ENCODE measurements at regions not wholly inside any gene's neighbourhood (a gene's known extent, or its start where the extent isn't known, plus 50 kb on each side); places are given as distances from the start of the nearest gene placed in this dataset.

DNA sequence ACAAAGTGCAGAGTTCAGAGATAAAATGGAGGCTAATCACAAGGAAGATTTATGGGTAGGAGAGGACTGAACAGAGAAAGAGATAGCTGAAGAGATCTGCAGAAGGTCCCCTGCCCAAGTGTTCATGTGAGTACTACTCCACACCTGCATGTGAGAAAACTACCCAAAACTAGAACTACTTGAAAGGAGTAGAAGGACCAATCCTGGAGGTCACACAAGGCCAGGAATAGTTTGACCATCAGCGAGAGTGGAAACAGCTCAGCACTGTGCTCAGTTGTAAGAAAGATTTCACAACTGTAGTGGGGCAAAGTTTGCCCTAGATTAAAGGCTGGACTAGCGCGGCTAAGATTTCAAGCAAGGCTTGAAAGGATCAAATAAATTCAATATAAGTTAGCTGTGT is 422.7 kb upstream of the LCORL start:
- TF ChIP-seq SIN3A (IDR thresholded peaks at IDR 0.05; ENCODE audit: borderline replicate concordance, insufficient read depth, low read depth, low read length) (no peak), POLR2AphosphoS5 (IDR thresholded peaks at IDR 0.05; ENCODE audit: low read depth, low read length) (no peak), TCF7L2 (IDR thresholded peaks at IDR 0.05; ENCODE audit: low read depth, low read length) (no peak)
- TF ChIP-seq, protein P1, sequence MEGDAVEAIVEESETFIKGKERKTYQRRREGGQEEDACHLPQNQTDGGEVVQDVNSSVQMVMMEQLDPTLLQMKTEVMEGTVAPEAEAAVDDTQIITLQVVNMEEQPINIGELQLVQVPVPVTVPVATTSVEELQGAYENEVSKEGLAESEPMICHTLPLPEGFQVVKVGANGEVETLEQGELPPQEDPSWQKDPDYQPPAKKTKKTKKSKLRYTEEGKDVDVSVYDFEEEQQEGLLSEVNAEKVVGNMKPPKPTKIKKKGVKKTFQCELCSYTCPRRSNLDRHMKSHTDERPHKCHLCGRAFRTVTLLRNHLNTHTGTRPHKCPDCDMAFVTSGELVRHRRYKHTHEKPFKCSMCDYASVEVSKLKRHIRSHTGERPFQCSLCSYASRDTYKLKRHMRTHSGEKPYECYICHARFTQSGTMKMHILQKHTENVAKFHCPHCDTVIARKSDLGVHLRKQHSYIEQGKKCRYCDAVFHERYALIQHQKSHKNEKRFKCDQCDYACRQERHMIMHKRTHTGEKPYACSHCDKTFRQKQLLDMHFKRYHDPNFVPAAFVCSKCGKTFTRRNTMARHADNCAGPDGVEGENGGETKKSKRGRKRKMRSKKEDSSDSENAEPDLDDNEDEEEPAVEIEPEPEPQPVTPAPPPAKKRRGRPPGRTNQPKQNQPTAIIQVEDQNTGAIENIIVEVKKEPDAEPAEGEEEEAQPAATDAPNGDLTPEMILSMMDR (IDR thresholded peaks at IDR 0.05) = no peak
- TF ChIP-seq, protein P2, sequence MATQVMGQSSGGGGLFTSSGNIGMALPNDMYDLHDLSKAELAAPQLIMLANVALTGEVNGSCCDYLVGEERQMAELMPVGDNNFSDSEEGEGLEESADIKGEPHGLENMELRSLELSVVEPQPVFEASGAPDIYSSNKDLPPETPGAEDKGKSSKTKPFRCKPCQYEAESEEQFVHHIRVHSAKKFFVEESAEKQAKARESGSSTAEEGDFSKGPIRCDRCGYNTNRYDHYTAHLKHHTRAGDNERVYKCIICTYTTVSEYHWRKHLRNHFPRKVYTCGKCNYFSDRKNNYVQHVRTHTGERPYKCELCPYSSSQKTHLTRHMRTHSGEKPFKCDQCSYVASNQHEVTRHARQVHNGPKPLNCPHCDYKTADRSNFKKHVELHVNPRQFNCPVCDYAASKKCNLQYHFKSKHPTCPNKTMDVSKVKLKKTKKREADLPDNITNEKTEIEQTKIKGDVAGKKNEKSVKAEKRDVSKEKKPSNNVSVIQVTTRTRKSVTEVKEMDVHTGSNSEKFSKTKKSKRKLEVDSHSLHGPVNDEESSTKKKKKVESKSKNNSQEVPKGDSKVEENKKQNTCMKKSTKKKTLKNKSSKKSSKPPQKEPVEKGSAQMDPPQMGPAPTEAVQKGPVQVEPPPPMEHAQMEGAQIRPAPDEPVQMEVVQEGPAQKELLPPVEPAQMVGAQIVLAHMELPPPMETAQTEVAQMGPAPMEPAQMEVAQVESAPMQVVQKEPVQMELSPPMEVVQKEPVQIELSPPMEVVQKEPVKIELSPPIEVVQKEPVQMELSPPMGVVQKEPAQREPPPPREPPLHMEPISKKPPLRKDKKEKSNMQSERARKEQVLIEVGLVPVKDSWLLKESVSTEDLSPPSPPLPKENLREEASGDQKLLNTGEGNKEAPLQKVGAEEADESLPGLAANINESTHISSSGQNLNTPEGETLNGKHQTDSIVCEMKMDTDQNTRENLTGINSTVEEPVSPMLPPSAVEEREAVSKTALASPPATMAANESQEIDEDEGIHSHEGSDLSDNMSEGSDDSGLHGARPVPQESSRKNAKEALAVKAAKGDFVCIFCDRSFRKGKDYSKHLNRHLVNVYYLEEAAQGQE (IDR thresholded peaks at IDR 0.05; ENCODE audit: insufficient read depth in 1 of 2, low read depth in 2 of 2, low read length in 1 of 2) = no peak

Data from Panc1 (cell line).